ENCODE measurements at regions not wholly inside any gene's neighbourhood (a gene's known extent, or its start where the extent isn't known, plus 50 kb on each side); places are given as distances from the start of the nearest gene placed in this dataset.

DNA sequence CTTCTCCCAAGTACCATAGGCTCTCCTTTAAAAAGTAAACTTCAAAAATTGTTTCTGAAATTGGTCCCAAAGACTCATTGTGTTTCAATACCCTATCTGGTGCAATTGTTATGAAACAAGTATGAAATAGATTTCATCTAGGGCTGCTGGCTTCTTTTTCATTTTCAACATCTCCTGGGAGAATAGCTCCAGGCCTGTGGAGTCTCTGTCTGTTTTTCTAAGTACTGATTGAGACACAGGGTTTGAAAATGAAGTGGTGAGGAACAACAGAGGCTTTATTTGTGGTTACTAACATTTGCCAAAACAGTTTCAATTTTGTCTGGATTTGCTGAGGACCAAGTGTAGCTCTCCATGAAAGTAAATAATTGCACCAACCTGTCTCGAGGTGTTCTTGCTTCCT lies 315.9 kb upstream of the LRATD1 start:
- no peaks in the 10 kb centered on the region for H3K27me3 ChIP-seq
- no peaks in the 10 kb centered on the region for H3K4me1 ChIP-seq
- H3K27ac ChIP-seq = no peak overlapping the region
- H3K4me3 ChIP-seq = no peak overlapping the region
- no peaks in the 10 kb centered on the region for H3K36me3 ChIP-seq
- no peak for TF ChIP-seq POLR2A (IDR thresholded peaks at IDR 0.05)
- TF ChIP-seq POLR2AphosphoS5 (IDR thresholded peaks at IDR 0.05; ENCODE audit: insufficient read depth in 1 of 2, low read depth in 1 of 2) = no peak
- TF ChIP-seq, protein P1, sequence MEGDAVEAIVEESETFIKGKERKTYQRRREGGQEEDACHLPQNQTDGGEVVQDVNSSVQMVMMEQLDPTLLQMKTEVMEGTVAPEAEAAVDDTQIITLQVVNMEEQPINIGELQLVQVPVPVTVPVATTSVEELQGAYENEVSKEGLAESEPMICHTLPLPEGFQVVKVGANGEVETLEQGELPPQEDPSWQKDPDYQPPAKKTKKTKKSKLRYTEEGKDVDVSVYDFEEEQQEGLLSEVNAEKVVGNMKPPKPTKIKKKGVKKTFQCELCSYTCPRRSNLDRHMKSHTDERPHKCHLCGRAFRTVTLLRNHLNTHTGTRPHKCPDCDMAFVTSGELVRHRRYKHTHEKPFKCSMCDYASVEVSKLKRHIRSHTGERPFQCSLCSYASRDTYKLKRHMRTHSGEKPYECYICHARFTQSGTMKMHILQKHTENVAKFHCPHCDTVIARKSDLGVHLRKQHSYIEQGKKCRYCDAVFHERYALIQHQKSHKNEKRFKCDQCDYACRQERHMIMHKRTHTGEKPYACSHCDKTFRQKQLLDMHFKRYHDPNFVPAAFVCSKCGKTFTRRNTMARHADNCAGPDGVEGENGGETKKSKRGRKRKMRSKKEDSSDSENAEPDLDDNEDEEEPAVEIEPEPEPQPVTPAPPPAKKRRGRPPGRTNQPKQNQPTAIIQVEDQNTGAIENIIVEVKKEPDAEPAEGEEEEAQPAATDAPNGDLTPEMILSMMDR (IDR thresholded peaks at IDR 0.05) = no peak
- no peaks in the 10 kb centered on the region for H3K9me3 ChIP-seq
- no peak for DNase-seq (ENCODE audit: extremely low spot score in 2 of 2)
- intact Hi-C loops (cut with DNase I) = no loop called here

DNA sequence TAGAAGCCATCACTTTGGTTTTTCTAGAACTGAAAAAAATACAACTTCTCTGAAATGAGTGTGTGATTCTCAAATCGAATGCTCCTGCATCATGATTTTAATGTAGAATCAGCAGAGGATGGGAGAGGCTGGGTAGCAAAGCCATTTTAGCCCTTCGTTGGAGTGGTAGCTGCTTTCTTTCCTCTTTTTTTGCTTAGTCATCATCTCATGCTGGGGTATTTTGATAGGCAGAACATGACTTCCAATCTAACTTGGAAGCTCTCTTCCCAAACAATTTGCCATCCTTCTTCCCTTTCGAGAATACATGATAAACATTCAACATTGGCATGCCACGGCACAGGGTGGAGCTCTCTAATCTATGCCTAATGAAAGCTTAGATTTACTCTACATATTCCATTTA lies 311.2 kb upstream of the LRATD1 start:
- Histone ChIP-seq H3K36me3 (no peaks in the 10 kb centered on the region), H3K27ac (no peak overlapping the region), H3K9me3 (no peaks in the 10 kb centered on the region), H3K4me3 (no peak overlapping the region), H3K4me1 (no peaks in the 10 kb centered on the region), H3K27me3 (no peaks in the 10 kb centered on the region)
- TF ChIP-seq, protein P1 (IDR thresholded peaks at IDR 0.05) = no peak
- TF ChIP-seq POLR2AphosphoS5 (IDR thresholded peaks at IDR 0.05; ENCODE audit: insufficient read depth in 1 of 2, low read depth in 1 of 2) (no peak), POLR2A (IDR thresholded peaks at IDR 0.05) (no peak)
- intact Hi-C loops (cut with DNase I) = no loop called here
- DNase-seq (ENCODE audit: extremely low spot score in 2 of 2) = no peak

DNA sequence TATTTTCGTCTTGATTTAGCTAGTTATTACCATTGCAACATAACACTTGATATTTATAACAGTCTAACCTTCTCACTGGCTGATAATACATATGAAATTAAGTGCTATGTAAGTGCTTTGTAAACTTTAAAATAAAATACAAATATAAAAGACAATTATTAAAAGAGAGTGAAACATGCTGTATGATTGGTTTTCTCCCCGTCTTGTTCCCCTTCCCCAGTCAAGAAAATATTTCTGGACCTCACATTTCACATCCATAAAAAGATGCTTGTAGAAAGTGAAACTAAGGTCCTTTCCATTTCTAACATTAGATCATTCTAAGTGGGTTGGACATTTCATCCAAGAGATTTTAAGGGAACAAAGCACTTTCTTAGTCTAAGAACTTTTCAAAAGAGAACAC lies 310.2 kb upstream of the LRATD1 start:
- H3K27ac ChIP-seq = no peak overlapping the region
- no peak for DNase-seq (ENCODE audit: extremely low spot score in 2 of 2)
- intact Hi-C loops (cut with DNase I) = no loop called here
- TF ChIP-seq POLR2A (IDR thresholded peaks at IDR 0.05) = no peak
- TF ChIP-seq POLR2AphosphoS5 (IDR thresholded peaks at IDR 0.05; ENCODE audit: insufficient read depth in 1 of 2, low read depth in 1 of 2) = no peak
- TF ChIP-seq, protein P1 (IDR thresholded peaks at IDR 0.05) = no peak
- H3K27me3 ChIP-seq = no peaks in the 10 kb centered on the region
- no peak overlapping the region for H3K4me3 ChIP-seq
- H3K36me3 ChIP-seq = no peaks in the 10 kb centered on the region
- H3K4me1 ChIP-seq = no peaks in the 10 kb centered on the region
- no peaks in the 10 kb centered on the region for H3K9me3 ChIP-seq

DNA sequence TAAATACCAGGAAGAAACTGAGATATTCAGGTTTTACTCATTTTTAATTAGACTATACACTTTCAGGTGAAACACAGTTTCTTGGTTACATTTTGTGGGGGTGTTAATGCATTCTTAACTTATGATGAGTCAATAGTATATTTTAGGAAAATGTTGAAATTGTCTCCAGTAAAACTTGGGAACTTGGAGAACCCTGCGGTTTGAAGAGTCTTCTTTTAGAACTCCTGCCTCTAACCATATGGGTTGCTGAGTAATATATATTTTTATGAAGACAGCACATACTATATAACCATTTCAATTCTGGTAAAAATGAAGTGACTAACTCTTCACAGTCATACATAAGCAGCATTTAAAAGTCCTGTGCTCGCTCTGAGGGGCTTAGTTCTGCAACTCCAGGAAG lies 308.2 kb upstream of the LRATD1 start:
- H3K27ac ChIP-seq = no peak overlapping the region
- TF ChIP-seq, protein P1 (IDR thresholded peaks at IDR 0.05) = no peak
- TF ChIP-seq POLR2AphosphoS5 (IDR thresholded peaks at IDR 0.05; ENCODE audit: insufficient read depth in 1 of 2, low read depth in 1 of 2) = no peak
- TF ChIP-seq POLR2A (IDR thresholded peaks at IDR 0.05) = no peak
- no peaks in the 10 kb centered on the region for H3K36me3 ChIP-seq
- intact Hi-C loops (cut with DNase I) = no loop called here
- no peaks in the 10 kb centered on the region for H3K4me1 ChIP-seq
- no peak overlapping the region for H3K4me3 ChIP-seq
- no peaks in the 10 kb centered on the region for H3K9me3 ChIP-seq
- no peaks in the 10 kb centered on the region for H3K27me3 ChIP-seq
- no peak for DNase-seq (ENCODE audit: extremely low spot score in 2 of 2)

DNA sequence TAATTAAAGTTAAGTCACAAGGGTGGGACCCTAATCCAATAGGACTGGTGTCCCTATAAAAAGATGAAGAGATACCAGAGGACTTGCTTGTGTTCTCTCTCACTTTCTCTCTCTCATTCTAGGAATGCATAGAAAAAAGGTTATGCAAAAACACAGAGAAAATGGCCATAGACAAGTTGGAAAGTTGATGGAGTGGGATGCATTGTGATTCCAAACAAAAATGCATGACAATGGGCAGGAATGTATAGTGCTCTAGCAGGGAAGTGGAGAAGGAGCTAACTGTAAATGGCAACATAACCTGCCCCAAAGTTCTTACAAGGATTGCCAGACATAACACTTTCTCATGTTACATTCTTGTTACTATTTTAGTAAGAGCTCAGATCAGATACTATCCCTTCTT lies 301.6 kb upstream of the LRATD1 start:
- intact Hi-C loops (cut with DNase I) = no loop called here
- Histone ChIP-seq H3K36me3 (no peaks in the 10 kb centered on the region), H3K27ac (no peak overlapping the region), H3K9me3 (no peaks in the 10 kb centered on the region), H3K4me1 (no peaks in the 10 kb centered on the region), H3K4me3 (no peak overlapping the region), H3K27me3 (no peaks in the 10 kb centered on the region)
- TF ChIP-seq POLR2AphosphoS5 (IDR thresholded peaks at IDR 0.05; ENCODE audit: insufficient read depth in 1 of 2, low read depth in 1 of 2) = no peak
- no peak for TF ChIP-seq POLR2A (IDR thresholded peaks at IDR 0.05)
- TF ChIP-seq, protein P1 (IDR thresholded peaks at IDR 0.05) = no peak
- DNase-seq (ENCODE audit: extremely low spot score in 2 of 2) = no peak

All from vagina (tissue), 2 donors.